HG02798 (cell line): ENCODE measurements at regions not wholly inside any gene's neighbourhood (a gene's known extent, or its start where the extent isn't known, plus 50 kb on each side); places are given as distances from the start of the nearest gene placed in this dataset.

ENCODE experiments used
- ATAC-seq: cut with Tn5 transposase; IDR thresholded peaks from one replicate; pipeline ENCODE4 v1.9.1; 2021; ENCODE audit warnings: mild to moderate bottlenecking; ENCODE audit not compliant: unreplicated experiment, poor library complexity

DNA sequence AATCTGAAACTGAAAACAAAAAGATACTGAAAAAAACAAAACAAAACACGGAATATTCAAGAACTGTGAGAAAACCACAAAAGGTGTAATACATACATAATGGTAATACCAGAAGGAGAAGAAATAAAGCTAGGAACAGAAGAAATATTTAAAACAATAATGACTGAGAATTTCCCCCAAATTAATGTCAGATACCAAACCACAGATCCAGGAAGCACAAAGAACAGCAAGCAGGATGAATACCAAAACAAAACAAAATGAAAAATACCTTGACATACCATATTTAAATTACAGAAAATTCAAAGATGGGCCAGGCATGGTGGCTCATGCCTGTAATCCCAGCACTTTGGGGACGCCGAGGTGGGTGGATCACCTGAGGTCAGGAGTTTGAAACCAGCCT, 57.7 kb upstream of the PARD3 start:
- no peak for ATAC-seq

GRCh38 chr10:34869135-34869836, 54.2 kb upstream of the PARD3 start:
- no peak for ATAC-seq

DNA sequence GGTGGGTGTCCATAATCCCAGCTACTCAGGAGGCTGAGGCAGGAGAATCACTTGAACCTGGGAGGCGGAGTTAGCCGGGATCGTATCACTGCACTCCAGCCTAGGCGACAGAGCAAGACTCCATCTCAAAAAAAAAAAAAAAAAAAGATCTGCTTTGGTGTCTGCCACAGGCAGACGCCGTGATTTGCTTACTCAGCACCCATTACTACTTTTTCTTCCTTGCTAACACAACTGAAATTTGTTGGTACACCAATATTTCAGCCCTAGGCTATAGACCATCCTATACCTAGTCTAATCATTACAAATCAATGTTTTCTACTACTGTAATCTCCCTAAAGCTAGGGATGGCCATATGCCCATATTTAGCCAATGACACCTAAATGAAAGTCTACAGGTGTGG, 53.5 kb upstream of the PARD3 start:
- no peak for ATAC-seq

GRCh38 chr10:34866848-34867247, 51.8 kb upstream of the PARD3 start:
- peak; percentile 69 for ATAC-seq
